Ovary (tissue), 3 donors: ENCODE measurements at regions not wholly inside any gene's neighbourhood (a gene's known extent, or its start where the extent isn't known, plus 50 kb on each side); places are given as distances from the start of the nearest gene placed in this dataset.

Experiments used
- CTCF ChIP-seq, 3 donors: fragments of 450-650 bp in 2 of 3; fragments of 200-600 bp in 1 of 3; IDR thresholded peaks; one replicate each; pipeline versions ENCODE4 v1.5.1 to v1.8.0; 2016 to 2022; ENCODE audit warnings: antibody characterized with exemption in 3 of 3, mild to moderate bottlenecking in 1 of 3
- EP300 ChIP-seq: sonication (generic); formaldehyde crosslinking; IDR thresholded peaks from one replicate; pipeline ENCODE4 v1.6.1; 2017; ENCODE audit warnings: antibody characterized with exemption
- POLR2A ChIP-seq: fragments of 450-650 bp; IDR thresholded peaks from one replicate; pipeline ENCODE4 v1.6.1; 2017; ENCODE audit warnings: antibody characterized with exemption, mild to moderate bottlenecking, moderate library complexity
- donor health status: DM: no; HTN: no; CAD: no.

DNA sequence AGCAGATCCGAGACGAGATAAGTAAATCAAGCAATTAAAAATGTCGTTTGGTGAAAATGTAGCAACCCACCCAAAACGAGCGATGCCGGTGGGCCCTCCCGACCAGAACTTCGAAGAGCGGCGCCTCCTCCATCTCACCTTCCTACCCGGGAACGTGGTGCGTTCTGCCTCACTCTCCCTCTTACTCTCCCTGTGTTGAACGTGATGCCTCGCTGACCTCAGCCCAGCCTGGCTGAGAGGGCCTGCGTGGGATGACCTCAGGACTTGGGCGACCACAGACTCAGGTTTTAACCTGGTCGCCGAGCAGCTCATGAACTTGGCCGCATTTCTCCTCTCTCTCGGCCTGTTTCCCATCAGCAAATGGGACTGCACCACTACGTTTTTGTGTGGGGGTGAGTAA lies 69.7 kb upstream of the RPL38 start:
- TF ChIP-seq CTCF (IDR thresholded peaks at IDR 0.05) (no peak), POLR2A (no peak), EP300 (no peak)
